NCI-H128 (cell line): ENCODE measurements at regions not wholly inside any gene's neighbourhood (a gene's known extent, or its start where the extent isn't known, plus 50 kb on each side); places are given as distances from the start of the nearest gene placed in this dataset.

Experiments used
- DNase-seq: peaks from one replicate; lab custom pipeline; 2025; ENCODE audit not compliant: unreplicated experiment; lab: John Stamatoyannopoulos, UW

GRCh38 chr15:66832664-66833063, 130.6 kb downstream of the SMAD6 start:
- DNase-seq: no peak

GRCh38 chr15:66833371-66833770, 131.3 kb downstream of the SMAD6 start:
- DNase-seq: no peak

- DNase-seq: no peak
Observed at GRCh38 chr15:66833803-66834202, 131.8 kb downstream of the SMAD6 start.

GRCh38 chr15:66834881-66835878, 133.1 kb downstream of the SMAD6 start:
- no peak for DNase-seq

GRCh38 chr15:66836231-66837030, 134.4 kb downstream of the SMAD6 start:
- no peak for DNase-seq

- DNase-seq: no peak
Observed at GRCh38 chr15:66838202-66838601, 136.2 kb downstream of the SMAD6 start.

GRCh38 chr15:66838671-66839239, 136.7 kb downstream of the SMAD6 start:
- no peak for DNase-seq

GRCh38 chr15:66839506-66840112, 137.6 kb downstream of the SMAD6 start:
- DNase-seq: no peak

GRCh38 chr15:66840615-66841390, 138.8 kb downstream of the SMAD6 start:
- DNase-seq: no peak

- no peak for DNase-seq
Observed at GRCh38 chr15:66841953-66842681, 140.1 kb downstream of the SMAD6 start.

GRCh38 chr15:66842710-66843441, 140.8 kb downstream of the SMAD6 start:
- peak; percentile 12 for DNase-seq

- no peak for DNase-seq
Observed at GRCh38 chr15:66843581-66843980, 141.5 kb downstream of the SMAD6 start.

- DNase-seq: no peak
Observed at GRCh38 chr15:66844041-66844746, 142.2 kb downstream of the SMAD6 start.

- DNase-seq: no peak
Observed at GRCh38 chr15:66844747-66845145, 142.7 kb downstream of the SMAD6 start.

GRCh38 chr15:66845266-66845785, 143.3 kb downstream of the SMAD6 start:
- no peak for DNase-seq

GRCh38 chr15:66846031-66846430, 144.0 kb downstream of the SMAD6 start:
- DNase-seq: no peak

- no peak for DNase-seq
Observed at GRCh38 chr15:66846811-66847210, 144.8 kb downstream of the SMAD6 start.

GRCh38 chr15:66847565-66847991, 145.5 kb downstream of the SMAD6 start:
- DNase-seq: no peak
